ENCODE measurements at regions not wholly inside any gene's neighbourhood (a gene's known extent, or its start where the extent isn't known, plus 50 kb on each side); places are given as distances from the start of the nearest gene placed in this dataset.

DNA sequence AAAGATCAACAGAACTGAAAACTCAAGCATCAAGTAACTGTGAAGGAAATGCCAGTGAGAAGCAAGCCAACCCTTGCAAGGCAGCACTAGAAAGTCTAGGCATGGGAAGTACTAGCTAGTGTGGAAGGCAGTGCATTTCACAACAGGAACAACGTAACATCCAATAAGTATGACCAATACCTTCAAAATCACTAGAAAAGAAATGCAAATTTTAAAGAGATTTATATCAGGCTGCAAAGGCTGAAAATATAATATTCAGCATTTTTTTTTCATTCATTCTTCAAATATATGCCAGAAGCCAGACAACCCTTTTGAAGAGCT lies 121.9 kb downstream of the DLEU7 start:
- Histone ChIP-seq H3K9me3 (ENCODE audit: low read depth, low read length, poor library complexity, severe bottlenecking) (no peaks in the 10 kb centered on the region), H3K27ac (ENCODE audit: low read depth, low read length, poor library complexity, severe bottlenecking) (no peak overlapping the region), H3K36me3 (ENCODE audit: insufficient read depth, low read length, poor library complexity, severe bottlenecking) (no peaks in the 10 kb centered on the region), H3K4me1 (ENCODE audit: insufficient read depth, low read length, poor library complexity, severe bottlenecking) (no peaks in the 10 kb centered on the region), H3K4me3 (ENCODE audit: low read depth, low read length, poor library complexity, severe bottlenecking) (no peak overlapping the region), H3K27me3 (replicated peaks; ENCODE audit: insufficient read depth, low read depth, low read length, poor library complexity) (no peaks in the 10 kb centered on the region)
- ChIA-PET CTCF (no interaction called here), POLR2A (ENCODE audit: low non-redundant PET) (no interaction called here)
- intact Hi-C loops (cut with micrococcal nuclease; ENCODE audit: unreplicated experiment) = no loop called here
- DNase-seq (ENCODE audit: low spot score) = no peak
- BruUV-seq (replicated peaks) = no TSS peak
- no peak for TF ChIP-seq EZH2 (IDR thresholded peaks at IDR 0.05; ENCODE audit: borderline replicate concordance, low read depth, low read length, poor library complexity, severe bottlenecking)
- TF ChIP-seq, protein P1, sequence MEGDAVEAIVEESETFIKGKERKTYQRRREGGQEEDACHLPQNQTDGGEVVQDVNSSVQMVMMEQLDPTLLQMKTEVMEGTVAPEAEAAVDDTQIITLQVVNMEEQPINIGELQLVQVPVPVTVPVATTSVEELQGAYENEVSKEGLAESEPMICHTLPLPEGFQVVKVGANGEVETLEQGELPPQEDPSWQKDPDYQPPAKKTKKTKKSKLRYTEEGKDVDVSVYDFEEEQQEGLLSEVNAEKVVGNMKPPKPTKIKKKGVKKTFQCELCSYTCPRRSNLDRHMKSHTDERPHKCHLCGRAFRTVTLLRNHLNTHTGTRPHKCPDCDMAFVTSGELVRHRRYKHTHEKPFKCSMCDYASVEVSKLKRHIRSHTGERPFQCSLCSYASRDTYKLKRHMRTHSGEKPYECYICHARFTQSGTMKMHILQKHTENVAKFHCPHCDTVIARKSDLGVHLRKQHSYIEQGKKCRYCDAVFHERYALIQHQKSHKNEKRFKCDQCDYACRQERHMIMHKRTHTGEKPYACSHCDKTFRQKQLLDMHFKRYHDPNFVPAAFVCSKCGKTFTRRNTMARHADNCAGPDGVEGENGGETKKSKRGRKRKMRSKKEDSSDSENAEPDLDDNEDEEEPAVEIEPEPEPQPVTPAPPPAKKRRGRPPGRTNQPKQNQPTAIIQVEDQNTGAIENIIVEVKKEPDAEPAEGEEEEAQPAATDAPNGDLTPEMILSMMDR (conservative IDR thresholded peaks at IDR 0.05; ENCODE audit: low read depth, low read length) = no peak

DNA sequence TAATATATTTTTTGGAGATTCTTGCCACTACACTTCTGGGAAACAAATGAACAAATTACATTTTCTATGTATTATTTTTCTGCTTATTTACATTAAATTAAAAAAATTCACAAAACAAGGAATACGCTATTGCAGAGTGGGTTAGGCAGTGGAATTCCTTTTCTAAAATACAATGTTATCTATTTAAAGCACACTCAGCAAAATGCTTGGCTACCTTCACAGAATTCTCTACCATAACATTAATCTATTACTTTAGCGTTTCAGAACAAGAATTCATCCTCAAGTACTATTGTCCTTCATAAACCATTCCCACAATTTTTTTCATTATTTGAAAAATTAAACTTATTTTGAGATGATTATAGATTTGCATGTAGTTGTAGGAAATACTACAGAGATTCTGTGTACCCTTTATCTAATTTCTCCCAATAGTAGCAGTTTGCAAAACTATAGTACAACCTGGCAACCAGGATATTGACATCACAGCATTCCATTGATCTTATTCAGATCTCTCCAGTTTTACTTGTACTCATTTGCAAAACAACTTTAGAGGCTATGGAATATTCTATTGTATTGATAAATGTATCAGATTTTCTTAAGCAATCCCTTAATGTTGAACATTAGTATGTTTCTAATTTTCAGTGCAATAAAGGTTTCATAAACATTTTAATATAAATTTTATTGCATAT lies 120.9 kb downstream of the DLEU7 start:
- TF ChIP-seq EZH2 (IDR thresholded peaks at IDR 0.05; ENCODE audit: borderline replicate concordance, low read depth, low read length, poor library complexity, severe bottlenecking) = no peak
- TF ChIP-seq, protein P1 (conservative IDR thresholded peaks at IDR 0.05; ENCODE audit: low read depth, low read length) = no peak
- ChIA-PET CTCF (no interaction called here), POLR2A (ENCODE audit: low non-redundant PET) (no interaction called here)
- intact Hi-C loops (cut with micrococcal nuclease; ENCODE audit: unreplicated experiment) = no loop called here
- Histone ChIP-seq H3K4me3 (ENCODE audit: low read depth, low read length, poor library complexity, severe bottlenecking) (no peak overlapping the region), H3K27ac (ENCODE audit: low read depth, low read length, poor library complexity, severe bottlenecking) (no peak overlapping the region), H3K4me1 (ENCODE audit: insufficient read depth, low read length, poor library complexity, severe bottlenecking) (no peaks in the 10 kb centered on the region), H3K36me3 (ENCODE audit: insufficient read depth, low read length, poor library complexity, severe bottlenecking) (no peaks in the 10 kb centered on the region), H3K27me3 (replicated peaks; ENCODE audit: insufficient read depth, low read depth, low read length, poor library complexity) (no peaks in the 10 kb centered on the region), H3K9me3 (ENCODE audit: low read depth, low read length, poor library complexity, severe bottlenecking) (no peaks in the 10 kb centered on the region)
- DNase-seq (ENCODE audit: low spot score) = no peak
- no TSS peak for BruUV-seq (replicated peaks)

DNA sequence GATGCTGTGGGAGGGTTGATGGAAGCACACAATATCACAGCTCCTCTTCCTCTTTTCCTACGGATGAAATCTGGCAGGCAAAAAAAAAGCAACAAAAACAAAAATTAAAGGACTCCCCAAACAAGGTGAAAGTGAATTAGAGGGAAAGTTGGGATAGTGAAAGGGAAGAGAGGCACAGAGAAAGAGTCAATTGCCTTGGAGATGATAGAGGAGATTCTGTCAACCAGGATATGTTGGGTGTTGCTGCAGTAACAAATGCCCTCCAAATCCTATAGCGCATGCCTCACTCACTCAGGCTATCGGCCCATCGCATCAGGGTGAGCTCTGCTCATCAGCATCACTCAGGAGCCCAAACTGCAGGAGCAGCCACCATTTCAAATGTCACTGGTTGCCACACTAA lies 119.1 kb downstream of the DLEU7 start:
- no peak overlapping the region for H3K27ac ChIP-seq (ENCODE audit: low read depth, low read length, poor library complexity, severe bottlenecking)
- DNase-seq (ENCODE audit: low spot score) = no peak
- ChIA-PET POLR2A (ENCODE audit: low non-redundant PET) (no interaction called here), CTCF (no interaction called here)
- intact Hi-C loops (cut with micrococcal nuclease; ENCODE audit: unreplicated experiment) = no loop called here
- H3K9me3 ChIP-seq (ENCODE audit: low read depth, low read length, poor library complexity, severe bottlenecking) = no peaks in the 10 kb centered on the region
- H3K4me1 ChIP-seq (ENCODE audit: insufficient read depth, low read length, poor library complexity, severe bottlenecking) = no peaks in the 10 kb centered on the region
- no peak for TF ChIP-seq EZH2 (IDR thresholded peaks at IDR 0.05; ENCODE audit: borderline replicate concordance, low read depth, low read length, poor library complexity, severe bottlenecking)
- TF ChIP-seq, protein P1 (conservative IDR thresholded peaks at IDR 0.05; ENCODE audit: low read depth, low read length) = no peak
- H3K4me3 ChIP-seq (ENCODE audit: low read depth, low read length, poor library complexity, severe bottlenecking) = no peak overlapping the region
- H3K27me3 ChIP-seq (replicated peaks; ENCODE audit: insufficient read depth, low read depth, low read length, poor library complexity) = no peaks in the 10 kb centered on the region
- no TSS peak for BruUV-seq (replicated peaks)
- H3K36me3 ChIP-seq (ENCODE audit: insufficient read depth, low read length, poor library complexity, severe bottlenecking) = no peaks in the 10 kb centered on the region
